ENCODE measurements at regions not wholly inside any gene's neighbourhood (a gene's known extent, or its start where the extent isn't known, plus 50 kb on each side); places are given as distances from the start of the nearest gene placed in this dataset.

DNA sequence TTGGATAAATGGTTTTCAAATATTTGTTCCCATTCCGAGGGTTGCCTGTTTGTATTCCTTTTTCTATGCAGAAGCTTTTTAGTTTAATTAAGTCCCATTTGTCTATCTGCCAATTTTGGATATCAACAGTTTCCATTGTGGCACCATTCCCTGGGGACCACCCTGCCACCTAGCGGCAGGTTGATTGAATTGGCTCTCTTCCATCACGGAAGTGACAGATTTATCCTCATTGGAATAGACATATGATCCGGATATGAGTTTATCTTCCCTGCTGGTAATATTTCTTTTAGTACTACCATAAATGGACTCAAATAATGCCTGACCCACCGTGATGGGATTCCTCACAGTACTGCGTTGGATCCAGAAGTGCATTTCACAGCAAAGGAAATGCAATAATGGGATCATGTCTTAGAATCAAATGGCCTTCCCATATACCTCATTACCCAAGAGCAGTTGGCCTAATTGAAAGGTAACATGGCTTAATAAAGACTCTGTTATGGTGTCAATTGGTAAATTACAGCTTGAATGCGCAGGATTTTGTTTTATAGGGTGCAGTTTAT is 327.0 kb downstream of the BMP2 start:
- no peak for FAIRE-seq
- TF ChIP-seq POLR2A (IDR thresholded peaks at IDR 0.05; ENCODE audit: low read depth, low read length) = no peak
- no peak for DNase-seq (ENCODE audit: insufficient read length, low spot score)

DNA sequence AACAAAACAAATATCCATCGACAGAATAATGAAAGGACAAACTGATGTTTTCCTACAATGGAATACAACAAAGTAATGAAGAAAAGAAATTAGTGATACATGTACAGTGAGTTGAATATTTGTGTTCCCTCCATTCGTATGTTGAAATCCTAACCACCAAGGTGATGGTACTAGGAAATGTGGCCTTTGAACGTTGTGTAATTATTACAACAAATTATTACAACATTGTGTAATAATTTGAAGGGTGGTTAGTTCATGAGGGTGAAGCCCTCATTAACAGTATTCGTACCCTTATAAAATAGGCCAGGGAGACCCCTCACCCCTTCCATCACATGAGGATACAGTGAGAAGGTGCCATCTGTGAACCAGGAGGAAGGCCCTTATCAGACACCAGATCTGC is 339.4 kb downstream of the BMP2 start:
- FAIRE-seq (no peak), DNase-seq (ENCODE audit: insufficient read length, low spot score) (no peak)

DNA sequence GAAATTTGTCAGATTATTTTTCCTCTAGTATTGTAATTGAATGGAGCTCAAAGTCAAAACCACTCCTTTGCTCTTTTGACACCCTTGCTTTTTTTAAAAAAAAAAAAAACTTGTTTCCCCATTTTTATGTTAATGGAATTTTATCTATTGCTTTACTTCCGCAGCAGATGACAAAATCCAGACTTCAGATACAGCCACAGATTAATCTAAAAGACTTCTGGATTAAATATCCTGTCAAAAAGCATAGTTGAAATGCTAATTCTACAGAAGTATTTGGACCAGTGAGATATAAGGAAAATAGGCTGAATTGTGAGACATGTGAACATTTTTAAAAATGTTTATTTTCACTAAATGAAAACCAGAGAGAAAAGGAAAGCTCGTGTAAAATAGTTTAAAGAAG is 341.4 kb downstream of the BMP2 start:
- no peak for TF ChIP-seq POLR2A (IDR thresholded peaks at IDR 0.05; ENCODE audit: low read depth, low read length)
- FAIRE-seq (no peak), DNase-seq (ENCODE audit: insufficient read length, low spot score) (no peak)

More for the DNA sequence above, 339.4 kb downstream of the BMP2 start:
- TF ChIP-seq POLR2A (IDR thresholded peaks at IDR 0.05; ENCODE audit: low read depth, low read length) = no peak

DNA sequence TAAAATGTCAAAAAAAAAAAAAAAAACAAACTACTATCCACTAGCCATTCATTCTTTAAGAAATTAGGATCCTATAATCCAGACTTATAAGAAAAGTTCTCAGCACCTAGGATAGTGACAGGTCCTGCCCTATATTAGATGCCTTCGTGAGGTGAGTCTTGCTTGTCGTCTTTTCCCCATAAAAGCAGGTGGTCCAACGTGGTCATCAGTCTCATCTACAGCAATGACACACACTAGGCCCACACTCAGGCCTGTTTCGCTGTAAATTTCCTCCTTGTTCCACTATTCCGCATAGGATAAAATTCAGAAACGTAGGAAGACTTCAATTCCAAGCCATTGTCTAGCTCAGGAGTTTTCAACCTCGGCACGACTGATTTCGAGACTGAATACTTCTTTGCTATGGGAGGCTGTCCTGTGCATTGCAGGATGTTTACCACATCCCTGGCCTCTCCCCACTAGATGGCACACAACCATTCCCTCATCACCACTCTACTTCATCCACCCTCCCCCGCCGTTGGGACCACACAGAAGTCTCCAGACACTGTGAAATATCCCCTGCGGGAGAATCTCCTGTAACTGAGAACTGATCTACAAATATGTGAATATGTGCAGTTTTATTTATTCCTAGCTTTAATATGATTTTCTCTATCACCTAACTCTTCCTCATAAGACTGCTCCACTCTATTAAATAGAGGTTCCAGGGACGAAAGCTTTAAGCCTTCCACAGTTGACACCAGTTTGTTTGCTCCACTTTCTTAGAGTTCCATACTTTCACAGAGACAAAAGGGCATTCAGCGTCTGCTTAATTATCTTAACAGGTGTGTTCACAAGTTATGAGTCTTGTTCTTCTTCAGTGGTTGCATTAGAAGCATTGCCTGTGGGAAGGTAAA is 346.3 kb downstream of the BMP2 start:
- TF ChIP-seq POLR2A (IDR thresholded peaks at IDR 0.05; ENCODE audit: low read depth, low read length) = no peak
- FAIRE-seq (peak; percentile 66), DNase-seq (ENCODE audit: insufficient read length, low spot score) (no peak)

DNA sequence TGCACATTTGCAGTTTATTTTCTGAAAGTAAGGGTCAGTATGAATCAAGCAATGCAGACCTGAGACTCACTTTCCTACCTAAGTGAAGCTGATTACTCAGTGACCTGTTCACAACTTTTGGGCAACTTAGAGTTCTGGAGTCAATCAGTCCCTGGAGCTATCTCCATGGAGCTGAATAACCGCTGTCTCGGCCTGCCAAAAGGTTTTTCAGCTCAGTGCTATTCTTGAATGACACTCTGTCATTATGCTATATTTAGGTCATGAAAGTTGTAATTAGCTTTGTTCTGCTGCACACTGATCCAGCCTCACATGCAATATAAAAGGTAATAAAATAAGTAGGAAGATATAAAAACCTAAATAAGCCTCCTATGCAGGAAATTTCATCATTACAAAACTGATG is 356.0 kb downstream of the BMP2 start:
- TF ChIP-seq POLR2A (IDR thresholded peaks at IDR 0.05; ENCODE audit: low read depth, low read length) = no peak
- DNase-seq (ENCODE audit: insufficient read length, low spot score) (no peak), FAIRE-seq (no peak)

DNA sequence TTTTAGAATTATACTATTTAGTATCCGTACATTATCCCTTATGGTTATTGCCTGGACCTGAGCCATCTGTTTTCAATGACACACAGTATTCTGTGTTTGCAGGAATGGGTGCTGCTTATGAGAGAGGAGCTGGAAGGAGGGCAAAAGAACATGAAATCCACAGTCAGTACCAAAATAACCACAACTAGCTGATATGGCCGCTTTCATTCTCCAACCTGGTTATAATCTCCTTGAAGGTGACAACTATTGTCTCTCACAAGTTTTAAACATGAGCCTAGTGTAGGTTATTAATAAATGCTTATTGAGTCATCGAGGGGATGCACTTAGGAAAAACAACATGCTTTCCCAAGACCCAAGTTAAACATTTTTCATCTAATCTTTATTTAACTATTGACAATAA is 356.6 kb downstream of the BMP2 start:
- FAIRE-seq = no peak
- TF ChIP-seq POLR2A (IDR thresholded peaks at IDR 0.05; ENCODE audit: low read depth, low read length) = no peak
- DNase-seq (ENCODE audit: insufficient read length, low spot score) = no peak

DNA sequence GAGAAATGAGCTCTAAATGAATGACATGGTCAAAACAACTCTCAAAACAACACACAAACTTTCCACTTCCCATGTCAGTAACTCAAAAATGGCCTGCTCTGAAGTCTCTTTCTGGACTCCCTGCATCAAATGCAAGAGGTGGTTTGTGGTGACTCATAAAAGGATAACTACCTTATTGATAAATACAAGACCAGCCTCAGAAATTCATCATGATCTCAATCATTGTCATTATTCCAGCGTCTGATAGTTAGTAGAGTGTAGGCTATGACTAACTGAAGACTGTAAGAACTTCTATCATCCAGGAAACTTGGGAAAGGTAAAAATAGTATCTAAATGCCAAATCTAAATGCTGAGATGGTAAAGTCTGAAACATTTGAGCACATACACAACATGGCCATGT is 369.4 kb downstream of the BMP2 start:
- no peak for TF ChIP-seq POLR2A (IDR thresholded peaks at IDR 0.05; ENCODE audit: low read depth, low read length)
- FAIRE-seq = no peak
- no peak for DNase-seq (ENCODE audit: insufficient read length, low spot score)

DNA sequence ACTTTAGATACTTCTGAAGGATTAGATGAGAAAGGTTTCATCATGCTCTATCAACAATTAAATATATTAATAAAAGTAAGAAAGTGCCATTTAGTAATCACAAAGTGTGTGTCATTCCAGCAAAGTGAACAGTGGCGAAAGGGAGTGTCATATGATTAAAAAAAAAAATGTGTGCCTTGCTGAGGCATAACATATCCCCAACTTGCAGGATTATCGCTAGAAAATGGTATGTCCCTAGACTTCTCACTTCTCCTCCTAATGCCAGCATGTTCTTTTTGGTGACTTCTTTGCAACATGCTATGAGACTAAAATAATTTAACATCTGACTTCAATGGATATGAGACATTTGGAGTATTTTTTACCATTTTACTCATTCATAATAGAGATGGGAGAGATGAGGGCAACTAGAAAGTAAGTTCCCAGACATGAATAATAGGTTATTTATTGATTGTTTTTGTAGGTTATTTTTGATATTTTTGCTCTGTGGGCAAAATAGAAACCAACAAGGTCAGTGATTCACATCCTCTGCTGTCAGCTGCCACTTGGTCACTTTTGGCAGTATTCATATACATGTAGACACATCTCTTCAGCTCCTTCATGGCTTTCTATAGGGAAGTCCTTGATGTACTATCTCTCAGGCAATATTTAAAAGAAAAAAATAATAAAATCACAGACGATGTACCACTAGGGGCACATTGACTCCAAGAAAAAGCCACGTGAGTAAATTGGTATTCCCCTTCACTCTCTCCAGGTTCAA is 370.1 kb downstream of the BMP2 start:
- TF ChIP-seq POLR2A (IDR thresholded peaks at IDR 0.05; ENCODE audit: low read depth, low read length) = no peak
- FAIRE-seq (no peak), DNase-seq (ENCODE audit: insufficient read length, low spot score) (no peak)

DNA sequence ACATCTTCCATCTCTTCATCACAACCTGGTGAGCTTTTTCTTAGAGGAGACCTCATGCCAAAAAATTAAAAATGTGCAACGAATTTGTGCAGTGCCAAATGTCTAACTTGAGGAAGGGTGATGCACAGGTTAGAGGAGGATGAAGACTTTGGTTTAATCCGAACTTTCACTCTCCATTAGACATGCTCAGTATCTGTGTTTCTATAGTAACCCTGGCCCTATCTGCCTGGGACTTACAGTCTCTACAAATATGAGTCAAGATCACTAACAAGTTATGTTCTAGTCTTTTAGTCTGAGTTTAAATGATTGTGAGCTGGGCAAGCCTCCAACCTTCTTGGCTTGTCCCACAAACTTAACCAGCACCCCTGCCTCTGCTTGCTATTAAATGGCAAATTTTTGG is 377.0 kb downstream of the BMP2 start:
- no peak for DNase-seq (ENCODE audit: insufficient read length, low spot score)
- no peak for FAIRE-seq
- TF ChIP-seq POLR2A (IDR thresholded peaks at IDR 0.05; ENCODE audit: low read depth, low read length) = no peak

DNA sequence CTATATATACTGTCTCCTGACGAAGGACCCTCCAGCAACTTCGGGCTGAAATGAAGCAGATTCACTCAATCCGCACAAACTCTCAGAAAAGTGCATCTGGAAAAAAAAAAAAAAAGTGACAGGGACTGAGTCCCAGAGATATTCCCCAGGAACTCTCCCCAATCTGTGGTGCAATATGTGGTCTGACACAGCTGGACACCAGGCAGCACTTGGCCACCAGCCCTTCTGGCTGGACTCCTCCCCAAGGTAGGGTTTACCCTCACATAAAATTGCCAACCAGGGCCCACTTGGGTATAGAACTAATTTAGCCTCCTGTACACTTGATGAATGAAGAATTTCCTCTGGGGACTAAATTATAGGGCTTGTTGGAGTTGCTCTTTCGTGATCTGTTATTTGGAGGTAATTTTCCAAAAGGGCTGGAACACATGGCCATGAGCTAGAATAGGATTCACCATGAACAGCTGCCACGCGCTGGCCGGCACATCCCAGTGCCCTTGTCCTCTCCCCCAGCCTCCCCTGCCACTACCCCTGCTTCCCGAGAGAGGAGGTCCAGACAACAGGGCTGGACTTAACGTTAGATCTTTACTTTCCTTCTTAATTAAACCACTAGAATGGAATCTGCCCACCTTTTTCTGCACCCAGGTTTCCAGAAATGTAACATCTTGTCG is 379.2 kb downstream of the BMP2 start:
- TF ChIP-seq POLR2A (IDR thresholded peaks at IDR 0.05; ENCODE audit: low read depth, low read length) = no peak
- FAIRE-seq (no peak), DNase-seq (ENCODE audit: insufficient read length, low spot score) (no peak)

DNA sequence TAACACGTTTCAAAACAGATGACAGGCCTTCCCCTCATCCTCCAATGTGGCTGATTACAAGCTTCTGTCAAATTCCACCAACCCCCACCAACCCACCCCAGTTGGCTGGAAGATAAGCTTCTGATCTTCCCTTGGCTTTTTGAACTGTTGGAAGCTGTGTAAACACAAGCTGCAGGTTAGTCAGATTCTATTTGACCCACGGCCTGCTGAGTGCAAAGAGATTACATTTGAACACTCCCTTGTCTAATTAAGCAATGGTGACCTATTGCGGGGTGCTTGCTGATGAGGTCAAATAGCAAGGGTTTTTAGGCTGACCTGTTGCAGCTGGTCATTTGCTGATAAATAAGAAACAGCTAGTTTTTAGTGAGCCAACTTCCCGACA is 379.7 kb downstream of the BMP2 start:
- no peak for TF ChIP-seq POLR2A (IDR thresholded peaks at IDR 0.05; ENCODE audit: low read depth, low read length)
- FAIRE-seq (no peak), DNase-seq (ENCODE audit: insufficient read length, low spot score) (no peak)

DNA sequence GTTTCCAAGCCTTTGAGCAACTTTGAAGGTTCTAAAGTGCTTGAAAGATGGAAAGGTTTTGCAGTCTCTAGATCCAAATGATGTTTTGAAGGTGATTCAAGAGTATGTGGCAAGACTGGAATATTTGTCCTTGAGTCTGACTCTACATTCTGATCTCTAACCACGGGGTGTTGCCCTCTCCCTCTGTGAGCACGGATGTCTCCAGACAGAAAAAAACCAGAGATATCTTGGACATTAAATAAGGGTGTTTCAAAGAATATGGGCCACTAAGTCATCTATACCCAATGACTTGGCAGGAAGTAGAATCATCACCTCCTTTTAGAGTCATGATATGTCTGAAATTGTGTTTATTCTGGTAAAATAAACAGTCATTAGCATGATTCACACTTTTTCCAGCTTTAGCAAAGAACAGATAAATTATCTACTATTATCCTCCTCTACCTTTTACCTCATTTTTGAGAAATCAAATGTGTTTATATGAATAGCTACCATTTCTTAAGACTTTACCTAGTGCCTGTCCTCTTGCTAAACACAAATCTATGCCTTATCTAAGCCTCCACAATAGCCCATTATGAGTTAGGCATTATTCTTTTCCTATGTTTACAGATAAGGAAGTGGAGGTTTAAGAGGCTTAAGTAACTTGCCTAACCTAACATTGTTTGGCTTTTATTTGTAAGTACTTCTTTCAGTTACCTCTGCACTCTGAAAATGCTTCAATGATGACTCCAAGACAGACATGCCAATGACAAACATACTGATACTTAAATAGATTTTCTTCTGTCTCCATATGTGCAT is 384.4 kb downstream of the BMP2 start:
- DNase-seq (ENCODE audit: insufficient read length, low spot score) (no peak), FAIRE-seq (no peak)
- TF ChIP-seq POLR2A (IDR thresholded peaks at IDR 0.05; ENCODE audit: low read depth, low read length) = no peak

DNA sequence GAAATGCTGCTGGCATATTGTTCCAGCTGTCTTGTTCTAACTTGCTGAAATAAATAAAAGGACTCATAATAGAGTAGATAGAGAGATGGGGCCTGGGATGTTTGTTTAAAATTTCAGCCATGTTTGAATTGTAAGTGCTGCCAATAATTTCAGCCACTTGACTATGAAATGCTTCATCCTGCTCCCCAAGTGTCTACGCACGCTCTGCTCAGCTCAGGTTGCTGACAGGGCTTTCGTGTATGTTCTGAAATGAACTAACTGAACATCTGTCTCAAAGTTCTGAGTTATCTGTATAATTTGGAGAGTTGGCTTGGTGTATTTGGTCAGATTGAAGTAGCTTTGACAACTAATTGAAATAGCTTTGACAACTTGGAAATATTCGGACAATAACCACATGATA is 387.8 kb downstream of the BMP2 start:
- FAIRE-seq (no peak), DNase-seq (ENCODE audit: insufficient read length, low spot score) (no peak)
- no peak for TF ChIP-seq POLR2A (IDR thresholded peaks at IDR 0.05; ENCODE audit: low read depth, low read length)
